Hematopoietic multipotent progenitor cell treated with erythropoietin and hydrocortisone succinate and interleukin-3 and kit ligand, for 6 days (in vitro differentiated cells): ENCODE measurements at regions not wholly inside any gene's neighbourhood (a gene's known extent, or its start where the extent isn't known, plus 50 kb on each side); places are given as distances from the start of the nearest gene placed in this dataset.

Experiments
- DNase-seq: peaks from one replicate; pipeline ENCODE4 v3.0.0-alpha.2; 2015

DNA sequence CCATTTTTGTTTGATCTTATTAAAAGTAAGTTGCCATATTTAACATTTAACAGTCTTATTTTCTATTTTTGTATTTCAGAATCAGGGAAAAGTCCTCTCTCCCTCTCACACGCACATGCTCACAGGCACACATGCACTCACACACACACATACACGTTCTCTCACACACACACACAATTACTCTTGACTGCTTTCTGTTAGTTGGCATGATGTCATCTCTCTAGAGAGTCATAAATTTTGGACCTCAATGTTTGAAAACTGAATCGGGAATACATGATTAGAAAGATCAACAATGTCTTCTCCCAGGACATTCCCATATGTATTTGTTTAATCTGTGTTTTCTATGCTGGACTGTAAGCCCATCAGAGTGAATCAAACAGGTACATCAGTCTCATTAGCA, 165.7 kb upstream of the AHR start:
- DNase-seq: no peak

DNA sequence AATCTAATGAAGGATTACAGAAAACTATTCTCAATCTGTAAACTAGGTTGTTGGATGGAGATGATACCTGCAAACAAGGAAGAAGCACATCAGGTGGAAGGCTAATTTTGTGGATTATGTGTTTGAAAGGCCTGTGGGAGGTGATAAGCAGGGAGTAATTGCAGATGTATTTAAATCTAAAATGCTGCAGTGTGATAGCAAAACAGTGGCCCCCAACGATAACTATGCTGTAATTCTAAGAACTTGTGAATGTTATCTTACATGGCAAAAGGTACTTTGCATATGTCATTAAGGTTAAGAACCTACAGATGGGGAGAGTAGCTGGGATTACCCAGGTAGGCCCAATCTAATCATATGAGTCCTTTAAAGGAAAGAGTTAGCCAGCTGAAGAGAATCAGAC, 164.5 kb upstream of the AHR start:
- no peak for DNase-seq

DNA sequence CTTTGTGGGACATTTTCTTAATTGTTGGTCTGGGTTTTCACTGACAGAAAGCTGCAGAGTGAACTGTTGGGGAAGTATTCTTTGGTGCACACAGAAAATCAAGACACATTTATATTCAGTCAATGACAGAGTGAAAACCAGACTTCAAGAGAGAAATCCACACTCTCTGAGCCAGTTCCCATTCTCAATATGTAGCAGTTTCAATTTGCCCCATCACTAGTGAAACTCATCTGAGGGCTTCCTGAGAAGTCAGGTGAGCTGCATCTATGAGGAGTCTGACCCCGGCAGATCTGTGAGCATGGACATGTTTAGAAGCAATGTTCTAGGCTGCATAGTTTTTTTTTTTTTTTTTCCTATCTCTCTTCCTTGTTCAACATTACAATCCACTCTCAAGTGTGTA, 163.7 kb upstream of the AHR start:
- DNase-seq: no peak

DNA sequence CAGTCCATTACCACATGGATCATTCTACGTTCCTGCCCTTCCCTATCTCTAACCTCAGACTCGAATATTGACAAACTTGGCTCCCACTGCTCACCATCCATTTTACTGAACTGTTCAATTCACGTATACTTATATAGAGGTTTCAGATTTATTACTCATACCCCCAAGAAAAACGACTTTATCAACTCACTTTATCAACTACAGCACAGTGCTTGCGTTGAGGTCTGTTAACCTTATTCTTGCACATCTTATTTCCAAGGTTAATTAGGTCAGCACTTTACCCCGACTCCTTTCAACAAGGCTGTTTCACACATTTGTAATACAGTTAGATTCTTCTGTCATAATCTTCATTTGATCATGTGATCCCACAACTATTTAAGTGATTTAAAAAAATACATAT, 162.3 kb upstream of the AHR start:
- DNase-seq: no peak

DNA sequence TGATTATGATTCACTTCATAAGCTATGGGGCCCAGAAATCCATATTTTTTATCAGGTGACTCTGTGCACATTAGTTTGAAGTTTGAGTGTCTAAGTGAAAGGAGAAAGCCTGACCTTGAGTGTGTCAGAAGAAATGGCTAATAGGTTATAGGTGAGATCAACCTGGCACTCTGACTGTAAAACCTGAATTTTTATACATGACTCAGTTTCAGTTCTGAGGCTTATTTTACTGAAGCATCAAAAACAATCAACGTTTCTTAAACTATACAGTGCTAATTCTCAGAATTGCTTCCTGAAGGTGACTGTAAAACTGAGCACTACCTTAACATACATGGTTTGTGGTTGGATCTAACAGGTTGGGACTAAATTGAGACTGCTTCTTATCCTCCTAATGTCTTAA, 159.4 kb upstream of the AHR start:
- DNase-seq: no peak

DNA sequence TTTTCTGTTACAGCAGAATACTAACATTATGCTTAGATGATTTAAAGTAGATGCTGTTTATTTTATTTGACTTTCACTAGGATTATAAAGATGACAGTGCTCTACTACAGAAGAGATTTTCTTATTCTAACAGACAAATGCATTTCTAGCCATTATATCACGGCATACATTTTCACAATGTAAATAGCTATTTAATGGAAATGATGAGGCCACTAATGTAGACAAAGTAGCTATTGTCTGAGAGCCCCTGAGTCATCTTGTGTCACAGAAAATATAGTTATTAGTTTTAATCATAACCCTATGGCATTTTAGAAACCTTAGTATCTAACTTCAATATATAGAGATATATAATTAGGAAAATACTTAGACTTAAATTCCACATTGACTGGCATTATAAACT, 158.0 kb upstream of the AHR start:
- no peak for DNase-seq

DNA sequence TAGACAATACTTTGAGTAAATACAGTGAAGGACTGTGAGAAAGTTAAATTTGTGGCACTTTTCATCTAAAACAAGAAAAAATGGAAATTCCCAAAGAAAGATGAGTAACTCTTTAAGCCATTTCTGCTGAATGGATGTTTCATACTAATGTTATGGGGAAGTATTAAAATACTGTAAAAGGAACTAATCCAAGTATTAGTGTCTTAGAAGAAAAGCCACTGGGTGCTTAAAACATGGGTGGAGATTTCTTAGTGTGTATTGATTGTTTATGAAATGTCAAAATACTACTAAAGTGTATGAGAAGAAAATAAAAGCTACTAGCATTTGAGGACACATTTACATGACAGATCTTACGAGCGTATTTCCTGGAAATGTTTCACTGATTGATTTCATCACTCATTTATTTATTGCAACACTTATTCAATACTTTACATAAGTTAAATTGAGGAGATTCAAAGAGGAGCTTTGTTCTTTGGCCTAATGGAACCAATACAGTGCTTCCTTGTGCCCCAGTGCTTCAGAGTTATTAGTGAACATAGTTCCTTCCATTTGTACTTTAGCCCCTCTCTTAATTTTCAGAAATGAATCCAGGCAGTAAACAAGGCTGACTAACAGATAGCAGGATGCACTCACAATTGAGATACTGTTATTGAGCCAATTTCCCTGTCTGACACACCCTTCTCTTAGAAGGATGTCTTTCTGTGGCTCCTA, 155.5 kb upstream of the AHR start:
- peak; percentile 5 for DNase-seq

DNA sequence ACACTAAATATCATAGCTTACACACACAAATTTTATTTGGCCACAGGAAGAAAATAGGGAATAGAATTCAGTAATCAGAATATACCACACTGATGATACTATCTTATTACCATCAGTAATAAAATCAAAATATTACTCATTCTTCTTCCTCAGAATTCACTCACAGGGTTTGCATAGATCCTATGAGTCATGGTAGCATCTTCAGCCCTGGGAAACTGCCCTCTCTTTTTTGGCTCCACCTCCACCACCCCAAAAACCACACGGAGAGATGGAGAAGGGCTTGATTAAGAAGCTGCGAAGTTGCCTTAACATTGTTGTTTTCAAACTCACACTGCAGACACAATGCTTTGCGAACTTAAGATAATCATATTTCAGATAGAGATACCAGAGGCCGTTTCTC, 154.1 kb upstream of the AHR start:
- peak; percentile 74 for DNase-seq

DNA sequence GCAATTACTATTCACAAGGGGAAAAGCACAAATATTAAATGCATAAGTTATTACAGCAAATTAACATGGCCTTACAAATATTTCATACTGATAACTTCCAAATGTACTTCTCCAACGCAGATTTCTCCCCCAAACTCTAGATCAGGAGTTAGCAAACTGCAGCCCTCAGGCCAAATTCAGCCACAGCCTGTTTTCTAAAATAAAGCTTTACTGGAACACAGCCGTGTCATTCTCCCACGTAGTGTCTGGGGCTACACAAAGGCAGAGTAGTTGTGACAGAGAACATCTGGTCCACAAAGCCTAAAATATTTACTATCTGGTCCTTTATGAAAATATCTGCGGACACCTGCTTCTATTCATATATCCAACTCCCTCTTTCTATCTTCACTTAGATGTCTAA, 151.8 kb upstream of the AHR start:
- no peak for DNase-seq

DNA sequence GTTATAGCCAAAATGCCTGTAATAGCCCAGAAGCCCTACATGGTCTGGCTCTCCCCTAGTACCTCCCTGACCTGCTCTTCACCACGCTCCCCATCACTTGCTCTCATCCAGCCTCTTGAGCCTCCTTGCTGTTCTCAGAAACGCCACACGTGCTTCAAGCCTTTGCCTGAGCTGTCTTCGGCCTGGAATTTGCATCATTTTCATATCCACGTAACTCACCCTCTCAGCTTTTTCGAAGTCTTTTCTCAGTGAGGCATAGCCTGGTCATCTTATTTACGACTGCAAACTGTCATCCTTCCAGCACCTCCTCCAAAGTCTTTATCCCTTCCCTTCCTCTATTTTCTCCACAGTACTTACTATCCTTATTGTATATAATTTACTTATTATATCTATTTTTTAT, 151.0 kb upstream of the AHR start:
- no peak for DNase-seq

DNA sequence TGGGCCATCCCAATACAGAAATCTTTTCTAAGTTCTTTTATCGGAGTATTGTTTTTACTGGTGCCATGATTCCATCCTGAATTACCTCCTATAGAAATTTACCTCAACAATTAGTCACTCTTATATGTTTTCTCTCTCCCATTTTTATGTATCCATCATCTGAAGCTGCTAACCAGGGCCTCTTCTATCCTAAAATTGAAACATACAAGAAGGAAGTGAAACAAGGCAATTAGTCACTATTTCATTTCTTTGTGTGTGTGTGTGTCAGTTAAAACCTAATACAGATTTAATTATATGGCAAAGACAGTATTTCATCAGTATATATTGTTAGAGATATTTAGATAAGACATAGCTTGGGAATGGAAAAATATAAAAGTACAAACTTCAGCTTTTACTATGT, 148.4 kb upstream of the AHR start:
- DNase-seq: no peak

DNA sequence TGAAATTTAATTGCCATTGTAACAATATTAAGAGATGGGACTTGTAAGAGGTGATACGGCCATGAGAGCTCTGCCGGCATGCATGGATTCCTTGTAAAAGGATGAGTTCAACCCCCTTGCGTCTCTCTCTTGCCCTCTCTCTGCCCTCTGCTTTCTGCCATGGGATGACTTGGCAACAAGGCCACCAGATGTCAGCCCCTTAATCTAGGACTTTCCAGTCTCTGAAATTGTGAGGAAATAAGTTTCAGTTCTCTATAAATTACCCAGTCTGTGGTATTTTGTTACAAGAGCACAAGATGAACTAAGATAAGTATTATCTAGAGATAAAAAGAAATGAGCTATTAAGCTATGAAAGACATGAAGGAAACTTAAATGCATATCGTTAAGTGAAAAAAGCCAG, 145.7 kb upstream of the AHR start:
- peak; percentile 55 for DNase-seq

DNA sequence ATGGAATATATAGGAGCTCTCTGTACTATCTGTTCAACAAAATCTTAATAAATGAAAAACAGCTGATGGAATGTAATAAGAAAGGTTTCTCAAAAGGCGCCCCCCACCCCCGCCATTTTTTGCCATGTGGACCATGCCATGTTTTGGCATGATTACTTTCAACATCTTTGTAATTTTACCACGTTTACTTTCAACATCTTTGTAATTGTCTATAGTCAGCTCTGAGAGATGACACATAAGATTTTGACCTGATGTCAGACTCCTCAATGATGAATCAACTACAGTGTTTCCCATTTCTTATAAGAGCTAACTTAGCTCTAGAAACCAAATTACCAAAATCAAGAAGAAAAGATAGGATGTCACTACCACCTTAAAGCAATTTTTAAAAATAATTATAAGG, 144.9 kb upstream of the AHR start:
- DNase-seq: no peak

DNA sequence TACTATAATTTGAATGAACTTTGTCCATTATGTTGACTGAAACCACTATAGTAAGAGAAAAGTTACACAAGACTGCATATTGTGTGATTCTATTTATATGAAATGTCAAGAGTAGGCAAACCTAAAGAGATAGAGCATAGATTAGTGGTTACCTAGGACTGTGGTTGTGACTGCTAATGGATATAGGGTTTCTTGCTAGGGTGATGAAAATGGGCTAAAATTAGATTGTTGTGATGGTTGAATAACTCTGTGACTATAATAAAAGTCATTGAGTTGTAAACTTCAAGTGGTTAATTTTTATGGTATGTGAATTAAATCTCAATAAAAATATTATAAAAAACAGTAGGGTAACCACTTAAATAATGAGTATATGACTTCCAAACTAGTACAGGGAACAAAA, 142.9 kb upstream of the AHR start:
- DNase-seq: no peak

DNA sequence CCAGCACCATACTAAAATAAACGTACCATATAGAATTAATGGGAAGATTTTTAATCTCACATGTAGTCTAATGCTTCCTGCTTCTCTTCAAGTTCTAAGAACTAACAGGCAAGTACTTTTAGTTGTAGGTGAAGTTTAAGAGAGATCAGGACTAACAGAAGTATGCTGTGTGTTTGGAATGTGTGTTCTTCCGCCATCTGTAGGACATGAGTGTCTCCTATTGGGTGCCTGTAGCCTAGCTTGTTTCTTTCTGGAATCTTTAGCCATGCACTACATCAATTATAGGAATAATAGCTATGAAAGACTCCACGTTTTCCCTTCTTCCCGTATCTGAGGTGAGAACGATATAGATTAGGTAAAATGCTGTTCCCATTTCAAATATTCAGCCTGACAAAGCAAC, 140.2 kb upstream of the AHR start:
- DNase-seq: no peak

DNA sequence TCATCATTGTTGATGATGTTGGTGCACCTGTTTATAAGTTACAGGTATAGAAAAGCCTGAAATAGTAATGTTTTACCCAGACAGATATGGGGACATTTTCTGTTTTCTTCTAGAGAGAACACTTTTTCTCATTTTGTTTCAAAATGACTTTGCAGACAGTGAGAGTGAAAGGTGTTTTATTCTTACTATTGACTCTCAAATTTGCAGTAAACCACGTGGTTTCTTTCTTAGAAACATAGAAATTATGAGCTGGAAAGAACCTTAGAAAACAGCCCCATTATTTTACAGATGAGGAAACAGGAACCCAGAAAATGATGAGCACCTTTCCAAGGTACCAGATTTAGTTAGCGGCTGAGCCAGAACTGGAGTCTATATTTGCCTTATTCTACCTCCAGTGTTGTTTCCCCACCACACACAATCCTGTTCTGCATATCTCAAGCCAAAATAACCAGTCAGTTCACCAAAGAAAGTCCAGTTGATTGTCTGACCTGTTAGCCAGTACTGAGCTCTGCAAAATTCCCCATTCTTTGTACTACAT, 138.9 kb upstream of the AHR start:
- DNase-seq: no peak

DNA sequence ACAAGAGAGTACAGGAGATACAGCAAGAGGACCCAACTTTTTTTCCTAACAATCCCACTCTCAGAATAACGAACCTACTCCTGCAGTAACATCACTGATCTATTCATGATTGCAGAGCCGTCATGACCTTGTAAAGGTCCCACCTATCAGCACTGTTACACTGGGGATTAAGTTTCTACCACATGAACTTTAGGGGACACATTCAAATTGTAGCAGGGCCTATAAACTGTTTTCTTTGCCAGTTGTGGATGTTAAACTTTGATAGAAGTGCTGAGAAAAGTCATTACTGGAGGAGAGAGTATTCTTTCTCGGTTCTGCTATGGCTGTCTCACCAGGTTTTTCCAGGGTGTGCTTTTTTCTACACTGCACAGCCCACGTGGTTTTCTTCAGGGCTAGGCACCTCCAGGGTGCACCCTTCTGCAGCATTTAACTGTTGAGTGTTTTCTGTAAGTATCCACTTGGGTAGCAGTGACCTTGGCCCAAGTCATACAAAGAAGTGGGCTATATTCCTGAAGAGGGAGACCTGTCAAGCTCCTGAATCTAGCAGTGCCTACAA, 131.6 kb upstream of the AHR start:
- DNase-seq: no peak

DNA sequence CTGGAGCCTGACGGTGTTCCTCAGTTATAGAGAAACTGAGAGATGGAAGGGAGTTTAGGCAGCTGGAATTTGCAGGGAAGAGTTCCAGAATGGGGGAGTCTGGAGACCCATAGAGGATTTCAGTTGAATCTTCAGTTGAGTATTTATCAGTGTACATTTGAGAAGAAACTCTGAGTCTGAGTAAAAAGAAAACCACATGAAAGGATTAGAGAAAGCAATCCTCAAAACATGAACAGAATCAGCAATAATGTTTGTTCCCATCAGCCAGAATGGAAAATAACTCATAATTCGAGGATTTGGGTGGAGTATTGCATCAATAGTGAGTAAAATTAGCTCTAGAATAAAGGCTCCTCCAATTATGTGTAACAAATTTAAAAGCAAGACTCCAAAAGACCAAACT, 130.0 kb upstream of the AHR start:
- DNase-seq: no peak

DNA sequence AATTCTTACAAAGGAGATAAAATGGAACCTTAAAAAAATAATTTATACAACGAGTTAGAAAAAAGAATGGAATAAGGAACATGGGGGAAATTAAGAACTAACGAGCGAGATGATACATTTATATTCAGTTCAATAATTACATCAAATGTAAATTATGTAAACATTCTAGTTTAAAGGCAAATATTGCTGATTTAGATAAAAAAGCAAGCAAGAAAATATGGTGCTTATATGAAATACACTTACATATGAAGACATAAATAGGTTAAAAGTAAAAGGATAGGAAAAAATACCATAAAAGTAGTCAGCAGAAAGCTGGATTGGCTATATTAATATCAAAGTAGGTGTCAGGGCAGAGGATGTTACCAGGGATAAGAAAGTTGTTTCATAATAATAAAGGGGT, 127.0 kb upstream of the AHR start:
- no peak for DNase-seq

DNA sequence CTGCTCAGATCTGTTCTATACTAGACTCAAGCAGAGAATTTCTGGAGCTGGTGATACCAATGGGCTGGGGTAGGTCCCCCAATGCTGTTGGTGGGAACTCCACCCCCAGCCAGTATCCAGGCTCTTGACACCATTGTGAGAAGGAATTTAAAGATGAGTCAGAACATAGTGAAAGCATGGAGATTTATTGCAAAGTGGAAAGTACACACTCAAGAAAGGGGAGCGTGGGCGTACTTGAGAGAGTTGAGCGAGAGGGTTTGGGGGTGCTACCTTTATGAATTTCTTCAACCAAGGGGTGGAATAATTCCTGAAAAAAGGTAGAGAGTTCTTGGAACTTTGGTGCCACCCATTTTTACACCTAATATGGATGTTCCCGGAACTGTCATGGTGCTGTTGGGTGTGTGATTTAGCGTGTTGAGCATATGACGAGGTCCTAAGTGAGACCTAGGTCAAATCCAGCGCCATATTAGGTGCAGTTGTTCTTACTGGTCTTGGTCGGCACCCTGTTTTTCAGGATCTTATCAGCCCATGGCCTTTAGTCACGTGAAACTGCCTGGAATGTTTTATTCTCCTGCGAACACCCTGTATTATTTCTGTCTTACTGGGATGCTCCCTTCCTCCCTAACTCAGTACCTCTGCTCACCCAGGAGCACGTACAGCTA, 122.0 kb upstream of the AHR start:
- DNase-seq: no peak

DNA sequence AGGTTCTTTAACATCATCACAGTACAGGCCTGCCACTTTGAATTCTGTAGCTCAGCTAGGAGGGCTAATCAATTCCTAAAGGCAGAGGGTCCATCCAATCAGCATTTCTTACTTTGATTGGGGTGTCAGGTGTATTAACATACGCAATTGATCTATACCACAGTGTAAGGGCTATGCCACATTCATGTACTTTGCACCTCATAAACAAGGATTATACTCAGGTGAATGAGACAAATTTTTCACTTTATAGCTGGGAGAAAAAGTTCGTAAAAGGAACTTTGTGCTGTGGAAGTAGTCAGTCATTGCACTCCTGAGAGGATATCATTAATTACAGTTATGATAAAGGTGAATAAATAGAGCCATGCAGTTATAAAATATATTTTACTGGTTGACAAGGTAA, 119.9 kb upstream of the AHR start:
- DNase-seq: no peak

DNA sequence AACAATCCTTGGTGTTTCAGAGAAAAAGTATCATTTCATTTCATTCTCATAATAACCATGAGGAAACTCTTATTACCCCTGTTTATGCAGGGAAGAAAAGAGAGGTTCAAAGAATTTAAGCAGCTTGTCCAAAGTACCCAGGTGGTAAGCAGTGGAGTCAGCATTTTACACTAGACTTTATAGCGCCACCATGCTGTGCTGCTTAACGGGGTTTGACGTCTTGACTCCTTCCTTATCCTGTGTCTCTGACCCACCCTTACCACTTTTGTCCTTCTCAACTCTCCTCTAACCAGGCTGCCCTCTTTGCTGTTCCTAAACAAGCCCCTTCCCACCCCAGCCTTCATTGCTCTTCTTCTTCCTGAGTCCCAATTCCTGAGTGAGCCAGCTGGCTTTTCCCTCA, 117.0 kb upstream of the AHR start:
- no peak for DNase-seq

DNA sequence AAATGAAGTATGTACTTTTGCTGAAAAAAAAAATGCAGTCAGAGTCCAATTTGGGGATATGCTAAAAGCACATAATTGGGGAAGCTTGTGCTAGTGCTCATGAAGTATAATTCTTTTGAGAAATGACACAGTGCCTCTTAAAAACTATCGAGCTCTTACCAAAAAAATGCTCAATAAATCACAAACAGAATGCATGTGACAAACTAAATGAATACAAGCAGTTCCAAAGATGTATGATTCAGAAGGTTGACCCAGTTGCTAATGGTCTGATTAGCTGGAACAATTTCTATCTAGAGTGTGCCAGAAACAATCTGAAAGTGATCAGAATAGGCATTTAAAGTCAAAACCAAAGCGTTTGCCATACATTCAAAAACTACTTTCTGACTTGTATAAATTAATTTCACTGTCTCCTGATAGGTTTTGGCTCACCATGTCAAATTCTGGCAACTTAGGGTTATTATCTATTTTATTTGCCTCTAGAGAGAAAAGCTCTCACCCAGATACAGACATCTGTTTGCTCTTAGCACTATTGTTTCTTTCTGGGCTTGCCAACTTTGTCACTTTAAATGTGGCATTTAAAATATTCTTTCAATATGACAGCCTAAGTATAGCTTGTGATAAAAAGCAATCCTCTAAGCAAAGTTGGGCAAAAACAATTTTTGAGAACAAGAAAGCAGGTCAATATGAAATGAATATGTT, 114.7 kb upstream of the AHR start:
- DNase-seq: no peak
